ENCODE measurements at regions not wholly inside any gene's neighbourhood (a gene's known extent, or its start where the extent isn't known, plus 50 kb on each side); places are given as distances from the start of the nearest gene placed in this dataset.

GRCh38 chr2:34305587-34305986, 706.5 kb upstream of the FAM98A start:
- H3K27me3 Mint-ChIP-seq (ENCODE audit: low read depth) = no peaks in the 10 kb centered on the region
- no peak overlapping the region for H3K4me3 Mint-ChIP-seq
- no peaks in the 10 kb centered on the region for H3K36me3 Mint-ChIP-seq (ENCODE audit: low read depth)
- H3K4me1 Mint-ChIP-seq = no peaks in the 10 kb centered on the region
- TF ChIP-seq CTCF (IDR thresholded peaks at IDR 0.05; ENCODE audit: unreplicated experiment in 3 of 3) = no peak
- H3K9me3 Mint-ChIP-seq = no peaks in the 10 kb centered on the region
- no peak overlapping the region for H3K27ac Mint-ChIP-seq

GRCh38 chr2:34294961-34295360, 695.9 kb upstream of the FAM98A start:
- Mint-ChIP-seq H3K4me1 (no peaks in the 10 kb centered on the region), H3K27ac (no peak overlapping the region), H3K4me3 (no peak overlapping the region), H3K9me3 (no peaks in the 10 kb centered on the region), H3K27me3 (ENCODE audit: low read depth) (no peaks in the 10 kb centered on the region), H3K36me3 (ENCODE audit: low read depth) (no peaks in the 10 kb centered on the region)
- no peak for TF ChIP-seq CTCF (IDR thresholded peaks at IDR 0.05; ENCODE audit: unreplicated experiment in 3 of 3)

- Mint-ChIP-seq H3K9me3 (no peaks in the 10 kb centered on the region), H3K4me1 (no peaks in the 10 kb centered on the region), H3K4me3 (no peak overlapping the region), H3K36me3 (ENCODE audit: low read depth) (no peaks in the 10 kb centered on the region), H3K27me3 (ENCODE audit: low read depth) (no peaks in the 10 kb centered on the region), H3K27ac (no peak overlapping the region)
- no peak for TF ChIP-seq CTCF (IDR thresholded peaks at IDR 0.05; ENCODE audit: unreplicated experiment in 3 of 3)
Observed at GRCh38 chr2:34291076-34291475, 692.0 kb upstream of the FAM98A start.

GRCh38 chr2:34288016-34288415, 688.9 kb upstream of the FAM98A start:
- Mint-ChIP-seq H3K4me3 (no peak overlapping the region), H3K27ac (no peak overlapping the region), H3K27me3 (ENCODE audit: low read depth) (no peaks in the 10 kb centered on the region), H3K9me3 (no peaks in the 10 kb centered on the region), H3K36me3 (ENCODE audit: low read depth) (no peaks in the 10 kb centered on the region), H3K4me1 (no peaks in the 10 kb centered on the region)
- no peak for TF ChIP-seq CTCF (IDR thresholded peaks at IDR 0.05; ENCODE audit: unreplicated experiment in 3 of 3)

- Mint-ChIP-seq H3K4me1 (no peaks in the 10 kb centered on the region), H3K9me3 (no peaks in the 10 kb centered on the region), H3K27ac (no peak overlapping the region), H3K27me3 (ENCODE audit: low read depth) (no peaks in the 10 kb centered on the region), H3K4me3 (no peak overlapping the region), H3K36me3 (ENCODE audit: low read depth) (no peaks in the 10 kb centered on the region)
- TF ChIP-seq CTCF (IDR thresholded peaks at IDR 0.05; ENCODE audit: unreplicated experiment in 3 of 3) = no peak
Observed at GRCh38 chr2:34280606-34281005, 681.5 kb upstream of the FAM98A start.

- peaks cover 2% of the 10 kb centered on the region for H3K9me3 Mint-ChIP-seq
- H3K4me1 Mint-ChIP-seq = no peaks in the 10 kb centered on the region
- no peak overlapping the region for H3K4me3 Mint-ChIP-seq
- no peak overlapping the region for H3K27ac Mint-ChIP-seq
- no peaks in the 10 kb centered on the region for H3K27me3 Mint-ChIP-seq (ENCODE audit: low read depth)
- no peak for TF ChIP-seq CTCF (IDR thresholded peaks at IDR 0.05; ENCODE audit: unreplicated experiment in 3 of 3)
- no peaks in the 10 kb centered on the region for H3K36me3 Mint-ChIP-seq (ENCODE audit: low read depth)
Observed at GRCh38 chr2:34266908-34267697, 668.0 kb upstream of the FAM98A start.

Measured in nephron (organoid).